Ecto neural progenitor cell (in vitro differentiated cells): ENCODE measurements at regions not wholly inside any gene's neighbourhood (a gene's known extent, or its start where the extent isn't known, plus 50 kb on each side); places are given as distances from the start of the nearest gene placed in this dataset.
A peak's percentile ranks its signal among the peaks of the same experiment; 100 is the strongest.

Experiments used
- DNase-seq: peaks from one replicate; pipeline ENCODE4 v3.0.0-alpha.2; 2018; ENCODE audit warnings: low spot score

- DNase-seq, result peak; percentile 49
These were observed 98.6 kb downstream of the BCL2L11 start for GRCh38 chr2:111219285-111219684.

GRCh38 chr2:111219734-111220505 lies 99.2 kb downstream of the BCL2L11 start:
- DNase-seq, result no peak

GRCh38 chr2:111220962-111221361 lies 100.2 kb downstream of the BCL2L11 start:
- no peak for DNase-seq

GRCh38 chr2:111221701-111222100 lies 101.0 kb downstream of the BCL2L11 start:
- DNase-seq, result no peak

GRCh38 chr2:111222204-111222866 lies 101.6 kb downstream of the BCL2L11 start:
- no peak for DNase-seq

GRCh38 chr2:111225856-111226255 lies 105.1 kb downstream of the BCL2L11 start:
- no peak for DNase-seq

GRCh38 chr2:111226876-111227700 lies 106.4 kb downstream of the BCL2L11 start:
- no peak for DNase-seq

GRCh38 chr2:111227716-111228141 lies 107.0 kb downstream of the BCL2L11 start:
- no peak for DNase-seq

- DNase-seq, result no peak
These were observed 111.0 kb downstream of the BCL2L11 start for GRCh38 chr2:111231532-111232252.

GRCh38 chr2:111235192-111236015 lies 114.7 kb downstream of the BCL2L11 start:
- DNase-seq, result no peak

GRCh38 chr2:111236025-111236424 lies 115.3 kb downstream of the BCL2L11 start:
- no peak for DNase-seq

GRCh38 chr2:111238296-111238695 lies 117.6 kb downstream of the BCL2L11 start:
- no peak for DNase-seq

- DNase-seq, result no peak
These were observed 118.4 kb downstream of the BCL2L11 start for GRCh38 chr2:111239107-111239506.

GRCh38 chr2:111239581-111240249 lies 119.0 kb downstream of the BCL2L11 start:
- DNase-seq, result no peak

GRCh38 chr2:111243295-111243694 lies 122.6 kb downstream of the BCL2L11 start:
- no peak for DNase-seq

- no peak for DNase-seq
These were observed 124.2 kb downstream of the BCL2L11 start for GRCh38 chr2:111244864-111245263.

- DNase-seq, result no peak
These were observed 125.9 kb downstream of the BCL2L11 start for GRCh38 chr2:111246620-111247061.

- DNase-seq, result no peak
These were observed 126.8 kb downstream of the BCL2L11 start for GRCh38 chr2:111247491-111247890.

GRCh38 chr2:111249806-111250205 lies 129.1 kb downstream of the BCL2L11 start:
- DNase-seq, result no peak

- no peak for DNase-seq
These were observed 129.8 kb downstream of the BCL2L11 start for GRCh38 chr2:111250448-111251030.
